CD14-positive monocyte (primary cell): ENCODE measurements at regions not wholly inside any gene's neighbourhood (a gene's known extent, or its start where the extent isn't known, plus 50 kb on each side); places are given as distances from the start of the nearest gene placed in this dataset.

ENCODE experiments used
- DNase-seq, 3 donors: peaks; one replicate each; pipeline ENCODE4 v3.0.0-alpha.2; 2011 to 2022
- H2AFZ ChIP-seq: 2 replicates; pipeline ENCODE4 v1.6.0; 2012; ENCODE audit warnings: mild to moderate bottlenecking, low read depth, low read length, inconsistent platforms; ENCODE audit not compliant: insufficient read depth, poor library complexity, severe bottlenecking
- H3K27ac ChIP-seq, 2 donors: 1 replicate in 1 of 2; 2 replicates in 1 of 2; pipeline ENCODE4 v1.5.1; 2012 to 2013; ENCODE audit warnings: low read length in 2 of 2, control low read depth in 1 of 2, inconsistent platforms in 1 of 2, low read depth in 1 of 2, mild to moderate bottlenecking in 1 of 2
- H3K27me3 ChIP-seq, 2 donors: one replicate each; pipeline versions ENCODE4 v1.6.0 to v1.6.1; 2011 to 2013; ENCODE audit warnings: low read length in 2 of 2; ENCODE audit not compliant: control insufficient read depth in 2 of 2, insufficient read depth in 2 of 2
- H3K36me3 ChIP-seq, 2 donors: replicated peaks in 1 of 2; 1 replicate in 1 of 2; 2 replicates in 1 of 2; pipeline versions ENCODE4 v1.5.1 to v1.6.1; 2012 to 2013; ENCODE audit warnings: low read length in 2 of 2, control low read depth in 1 of 2, inconsistent platforms in 1 of 2, mild to moderate bottlenecking in 1 of 2; ENCODE audit not compliant: insufficient read depth in 2 of 2, control insufficient read depth in 1 of 2
- H3K4me1 ChIP-seq, 2 donors: 1 replicate in 1 of 2; 2 replicates in 1 of 2; pipeline versions ENCODE4 v1.5.1 to v1.6.1; 2012 to 2013; ENCODE audit warnings: low read length in 2 of 2, control low read depth in 1 of 2, inconsistent platforms in 1 of 2, mild to moderate bottlenecking in 1 of 2, moderate library complexity in 1 of 2; ENCODE audit not compliant: insufficient read depth in 2 of 2, control insufficient read depth in 1 of 2
- H3K4me2 ChIP-seq: replicated peaks from 2 replicates; pipeline ENCODE3; 2012; ENCODE audit warnings: low read length, moderate library complexity, mild to moderate bottlenecking; ENCODE audit not compliant: poor library complexity, severe bottlenecking; ENCODE audit errors: extremely low read depth
- H3K4me3 ChIP-seq, 3 experiments: fragments of 200-600 bp in 1 of 3; sonication (generic) in 1 of 3; replicated peaks in 1 of 3; 1 replicate in 2 of 3; 2 replicates in 1 of 3; pipeline ENCODE4 v1.5.1; 2011 to 2013; ENCODE audit warnings: low read length in 3 of 3, mild to moderate bottlenecking in 3 of 3, control low read depth in 2 of 3, low read depth in 2 of 3, inconsistent platforms in 1 of 3, moderate library complexity in 1 of 3
- H3K79me2 ChIP-seq: 2 replicates; pipeline ENCODE4 v1.6.0; 2012; ENCODE audit warnings: mild to moderate bottlenecking, control low read depth, inconsistent platforms, low read length, moderate library complexity; ENCODE audit not compliant: insufficient read depth
- H3K9ac ChIP-seq: 2 replicates; pipeline ENCODE4 v1.6.0; 2017; ENCODE audit warnings: low read length, mild to moderate bottlenecking; ENCODE audit not compliant: insufficient read depth, poor library complexity, severe bottlenecking
- H3K9me3 ChIP-seq, 2 donors: replicated peaks in 1 of 2; 1 replicate in 1 of 2; 2 replicates in 1 of 2; pipeline versions ENCODE4 v1.5.1 to v1.6.1; 2012 to 2013; ENCODE audit warnings: low read length in 2 of 2, control low read depth in 1 of 2; ENCODE audit not compliant: control insufficient read depth in 1 of 2, insufficient read depth in 1 of 2
- H4K20me1 ChIP-seq: 2 replicates; pipeline ENCODE4 v1.6.0; 2012; ENCODE audit warnings: mild to moderate bottlenecking, low read length, control low read depth, moderate library complexity; ENCODE audit not compliant: insufficient read depth
- H3K27ac Mint-ChIP-seq, 7 donors: one replicate each; pipeline ENCODE4 v1.8.0; 2020; ENCODE audit warnings: mild to moderate bottlenecking in 7 of 7, mixed read lengths in 7 of 7, moderate library complexity in 6 of 7, inconsistent platforms in 2 of 7
- H3K27me3 Mint-ChIP-seq, 3 donors: one replicate each; pipeline ENCODE4 v1.8.0; 2021 to 2022; ENCODE audit warnings: low read depth in 3 of 3, mild to moderate bottlenecking in 3 of 3, mixed read lengths in 3 of 3, moderate library complexity in 3 of 3, inconsistent platforms in 1 of 3
- H3K36me3 Mint-ChIP-seq, 2 donors: one replicate each; pipeline ENCODE4 v1.8.0; 2020; ENCODE audit warnings: mixed read lengths in 2 of 2, inconsistent platforms in 1 of 2, mild to moderate bottlenecking in 1 of 2
- H3K4me1 Mint-ChIP-seq: one replicate; pipeline ENCODE4 v1.8.0; 2020; ENCODE audit warnings: mild to moderate bottlenecking, mixed read lengths
- H3K4me3 Mint-ChIP-seq, 2 donors: one replicate each; pipeline ENCODE4 v1.8.0; 2020; ENCODE audit warnings: mild to moderate bottlenecking in 2 of 2, mixed read lengths in 2 of 2, moderate library complexity in 1 of 2
- H3K9me3 Mint-ChIP-seq, 7 donors: one replicate each; pipeline ENCODE4 v1.8.0; 2020 to 2022; ENCODE audit warnings: mixed read lengths in 7 of 7, mild to moderate bottlenecking in 6 of 7, moderate library complexity in 6 of 7, inconsistent platforms in 2 of 7
- WGBS: methylation state at CpG from one replicate; pipeline ENCODE4 v1.1.5; 2013; ENCODE audit warnings: missing lambda C conversion rate; ENCODE audit not compliant: insufficient coverage; 5-methylcytosine and 5-hydroxymethylcytosine counted together
- intact Hi-C, 2 donors: fragments of 100-400 bp; cut with micrococcal nuclease; formaldehyde crosslinking; loops; one replicate each; pipeline versions ENCODE4 v1.15.0 to v1.15.1; 2023
- TF ChIP-seq, protein P1 (sequence below): fragments of 200-600 bp; IDR thresholded peaks from one replicate; pipeline ENCODE4 v1.8.0; 2022; ENCODE audit warnings: antibody characterized with exemption, mild to moderate bottlenecking

DNA sequence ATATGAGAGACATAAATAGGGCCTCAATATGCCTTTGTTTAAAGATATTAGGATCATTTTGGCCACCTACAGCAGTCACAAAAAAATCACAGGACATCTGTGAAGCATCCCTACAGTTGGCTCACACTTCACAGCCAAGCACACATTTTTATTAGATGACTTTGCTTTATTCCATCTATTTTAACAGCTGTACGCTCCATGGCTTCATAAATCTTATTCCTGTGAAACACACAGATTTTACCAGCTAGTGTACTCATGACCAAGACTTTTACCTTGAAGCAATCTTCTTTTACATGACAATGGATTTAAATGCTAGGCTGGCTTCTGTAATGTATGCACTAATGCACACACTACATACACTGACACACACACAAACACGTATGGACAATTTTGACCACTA lies 254.8 kb upstream of the PITRM1 start:
- H3K36me3 Mint-ChIP-seq = no peaks in the 10 kb centered on the region
- 86% methylated on average over 1 of the region's 2 CpGs for WGBS

DNA sequence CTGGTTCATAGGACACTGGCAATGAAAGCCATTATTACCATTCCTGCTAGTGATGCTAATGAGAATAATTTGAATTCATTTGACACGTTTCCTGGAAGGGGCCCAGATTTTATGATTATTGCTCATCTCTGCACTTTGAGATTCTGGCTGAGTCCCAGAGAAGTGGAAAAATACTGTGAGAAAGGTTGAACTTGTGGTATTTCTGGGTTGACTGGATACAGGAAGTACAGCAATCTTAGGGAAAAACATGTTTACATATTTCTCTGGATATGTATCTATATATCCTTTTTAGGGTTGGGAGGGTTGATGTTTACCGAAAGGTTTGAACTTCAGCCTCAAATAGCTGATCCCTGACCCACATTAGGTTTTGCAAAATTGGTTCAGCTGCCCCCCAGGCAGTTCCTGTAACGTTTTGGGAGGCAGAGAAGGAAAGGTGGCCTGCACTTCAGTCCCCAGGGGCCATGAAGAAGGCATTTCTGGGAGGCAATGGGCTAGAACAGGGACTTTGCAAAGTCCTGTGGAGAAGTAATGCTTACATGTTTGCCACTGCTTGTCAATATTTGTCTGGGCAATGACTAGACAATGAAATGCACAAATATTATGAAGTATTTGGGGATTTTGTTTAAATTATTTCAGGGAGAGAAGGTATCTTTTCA lies 253.7 kb upstream of the PITRM1 start:
- intact Hi-C loops = no loop called here
- no peak overlapping the region for H3K9ac ChIP-seq
- peaks cover 0 to 8% of the 10 kb centered on the region in 2 donors for H3K9me3 ChIP-seq
- Mint-ChIP-seq H3K4me1 (peaks cover 11% of the 10 kb centered on the region), H3K4me3 (no peak overlapping the region), H3K27ac (no peak overlapping the region), H3K9me3 (peaks cover 3 to 10% (median 6%) of the 10 kb centered on the region in 7 donors), H3K27me3 (peaks cover 3 to 6% (median 3%) of the 10 kb centered on the region in 3 donors), H3K36me3 (no peaks in the 10 kb centered on the region)
- H3K36me3 ChIP-seq = no peaks in the 10 kb centered on the region
- no peaks in the 10 kb centered on the region for H3K27me3 ChIP-seq
- H4K20me1 ChIP-seq = no peaks in the 10 kb centered on the region
- DNase-seq = no peak
- H3K4me2 ChIP-seq = no peak overlapping the region
- TF ChIP-seq, protein P1, sequence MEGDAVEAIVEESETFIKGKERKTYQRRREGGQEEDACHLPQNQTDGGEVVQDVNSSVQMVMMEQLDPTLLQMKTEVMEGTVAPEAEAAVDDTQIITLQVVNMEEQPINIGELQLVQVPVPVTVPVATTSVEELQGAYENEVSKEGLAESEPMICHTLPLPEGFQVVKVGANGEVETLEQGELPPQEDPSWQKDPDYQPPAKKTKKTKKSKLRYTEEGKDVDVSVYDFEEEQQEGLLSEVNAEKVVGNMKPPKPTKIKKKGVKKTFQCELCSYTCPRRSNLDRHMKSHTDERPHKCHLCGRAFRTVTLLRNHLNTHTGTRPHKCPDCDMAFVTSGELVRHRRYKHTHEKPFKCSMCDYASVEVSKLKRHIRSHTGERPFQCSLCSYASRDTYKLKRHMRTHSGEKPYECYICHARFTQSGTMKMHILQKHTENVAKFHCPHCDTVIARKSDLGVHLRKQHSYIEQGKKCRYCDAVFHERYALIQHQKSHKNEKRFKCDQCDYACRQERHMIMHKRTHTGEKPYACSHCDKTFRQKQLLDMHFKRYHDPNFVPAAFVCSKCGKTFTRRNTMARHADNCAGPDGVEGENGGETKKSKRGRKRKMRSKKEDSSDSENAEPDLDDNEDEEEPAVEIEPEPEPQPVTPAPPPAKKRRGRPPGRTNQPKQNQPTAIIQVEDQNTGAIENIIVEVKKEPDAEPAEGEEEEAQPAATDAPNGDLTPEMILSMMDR = no peak
- H2AFZ ChIP-seq = no peak overlapping the region
- 58% methylated on average over 1 of the region's 3 CpGs for WGBS
- H3K4me3 ChIP-seq = no peak overlapping the region
- no peak overlapping the region for H3K27ac ChIP-seq
- H3K79me2 ChIP-seq = no peaks in the 10 kb centered on the region
- peaks cover 8 to 11% of the 10 kb centered on the region in 2 donors for H3K4me1 ChIP-seq

More for the DNA sequence above, 254.8 kb upstream of the PITRM1 start:
- TF ChIP-seq, protein P1 = no peak
- H3K4me2 ChIP-seq = no peak overlapping the region
- no peak overlapping the region for H3K27ac Mint-ChIP-seq
- no peak overlapping the region for H3K4me3 ChIP-seq
- peaks cover 8 to 11% of the 10 kb centered on the region in 2 donors for H3K4me1 ChIP-seq
- H3K9ac ChIP-seq = no peak overlapping the region
- H3K27ac ChIP-seq = no peak overlapping the region
- H2AFZ ChIP-seq = no peak overlapping the region
- H3K9me3 Mint-ChIP-seq = peaks cover 4 to 14% (median 7%) of the 10 kb centered on the region in 7 donors
- DNase-seq = no peak
- peaks cover 0 to 15% of the 10 kb centered on the region in 2 donors for H3K9me3 ChIP-seq
- H3K36me3 ChIP-seq = no peaks in the 10 kb centered on the region
- intact Hi-C loops = no loop called here
- peaks cover 11% of the 10 kb centered on the region for H3K4me1 Mint-ChIP-seq
- no peak overlapping the region for H3K4me3 Mint-ChIP-seq
- peaks cover 3 to 4% (median 3%) of the 10 kb centered on the region in 3 donors for H3K27me3 Mint-ChIP-seq
- H3K27me3 ChIP-seq = no peaks in the 10 kb centered on the region
- no peaks in the 10 kb centered on the region for H3K79me2 ChIP-seq
- no peaks in the 10 kb centered on the region for H4K20me1 ChIP-seq
